ENCODE measurements at regions not wholly inside any gene's neighbourhood (a gene's known extent, or its start where the extent isn't known, plus 50 kb on each side); places are given as distances from the start of the nearest gene placed in this dataset.

- TF ChIP-seq CTCF (IDR thresholded peaks at IDR 0.05 in 2 of 3, conservative IDR thresholded peaks at IDR 0.05 in 1 of 3; ENCODE audit: borderline replicate concordance in 1 of 3, insufficient read depth in 1 of 3, low read depth in 2 of 3, low read length in 2 of 3) (no peak), REST (IDR thresholded peaks at IDR 0.05; ENCODE audit: low read depth) (no peak), POLR2AphosphoS5 (IDR thresholded peaks at IDR 0.05; ENCODE audit: low read depth, low read length) (no peak), ATF3 (IDR thresholded peaks at IDR 0.05) (no peak), TCF7L2 (IDR thresholded peaks at IDR 0.05; ENCODE audit: borderline replicate concordance, extremely low read depth, insufficient read depth, insufficient read length) (no peak), POLR2A (IDR thresholded peaks at IDR 0.05; ENCODE audit: borderline replicate concordance, extremely low read depth, insufficient read depth, insufficient read length) (no peak)
These were observed 257.4 kb downstream of the TRIM36 start for GRCh38 chr5:114912189-114912920.
